GM19455 (cell line): ENCODE measurements at regions not wholly inside any gene's neighbourhood (a gene's known extent, or its start where the extent isn't known, plus 50 kb on each side); places are given as distances from the start of the nearest gene placed in this dataset.

ENCODE experiments used
- ATAC-seq: cut with Tn5 transposase; IDR thresholded peaks from one replicate; pipeline ENCODE4 v1.9.1; 2021; ENCODE audit not compliant: unreplicated experiment

GRCh38 chr9:68644831-68645230 is 60.2 kb upstream of the PIP5K1B start:
- ATAC-seq, result no peak

- no peak for ATAC-seq
These were observed 56.9 kb upstream of the PIP5K1B start for GRCh38 chr9:68648164-68648563.

- ATAC-seq, result no peak
These were observed 56.1 kb upstream of the PIP5K1B start for GRCh38 chr9:68648971-68649370.

GRCh38 chr9:68651280-68651893 is 53.7 kb upstream of the PIP5K1B start:
- ATAC-seq, result no peak

DNA sequence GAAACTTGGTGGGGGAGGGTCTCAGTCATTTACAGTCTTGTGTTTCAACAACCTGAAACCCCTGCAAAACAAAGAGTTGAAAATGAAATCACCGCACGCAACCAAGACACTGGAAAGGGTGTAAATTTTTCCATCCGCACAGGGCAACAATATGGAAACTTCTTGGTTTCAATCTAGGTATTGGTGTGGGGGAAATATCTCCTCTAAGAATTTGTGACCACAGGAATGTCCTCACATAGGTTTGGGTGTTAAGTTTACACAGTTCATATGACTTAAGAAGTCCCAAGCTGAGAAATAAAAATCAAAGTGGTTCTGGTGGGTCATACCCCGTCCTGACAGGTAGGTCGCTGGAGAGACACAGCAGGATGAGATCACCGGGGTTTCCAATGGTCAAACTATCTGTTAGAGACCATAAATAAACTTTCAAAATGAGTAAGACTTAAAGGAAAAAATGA is 51.9 kb upstream of the PIP5K1B start:
- ATAC-seq, result peak; percentile 78

- ATAC-seq, result no peak
These were observed 51.0 kb upstream of the PIP5K1B start for GRCh38 chr9:68654075-68654474.
